ENCODE measurements at regions not wholly inside any gene's neighbourhood (a gene's known extent, or its start where the extent isn't known, plus 50 kb on each side); places are given as distances from the start of the nearest gene placed in this dataset.
"Not testable (repeated sequence)": the region's sequence is repeated elsewhere in the genome, so short reads cannot be mapped to it uniquely, and the experiment has no call there.

GRCh38 chr14:28247491-28247890 is 519.1 kb upstream of the FOXG1 start:
- no peaks in the 10 kb centered on the region for H3K4me1 ChIP-seq (ENCODE audit: control insufficient read depth, insufficient read depth, low read length)
- intact Hi-C loops (cut with micrococcal nuclease; ENCODE audit: unreplicated experiment), result no loop called here
- TF ChIP-seq POLR2AphosphoS5 (IDR thresholded peaks at IDR 0.05; ENCODE audit: low read depth, low read length) (no peak), CTCF (IDR thresholded peaks at IDR 0.05) (no peak), TCF7L2 (IDR thresholded peaks at IDR 0.05; ENCODE audit: low read depth, low read length) (no peak), SIN3A (IDR thresholded peaks at IDR 0.05; ENCODE audit: borderline replicate concordance, insufficient read depth, low read depth, low read length) (no peak)
- TF ChIP-seq, protein P1, sequence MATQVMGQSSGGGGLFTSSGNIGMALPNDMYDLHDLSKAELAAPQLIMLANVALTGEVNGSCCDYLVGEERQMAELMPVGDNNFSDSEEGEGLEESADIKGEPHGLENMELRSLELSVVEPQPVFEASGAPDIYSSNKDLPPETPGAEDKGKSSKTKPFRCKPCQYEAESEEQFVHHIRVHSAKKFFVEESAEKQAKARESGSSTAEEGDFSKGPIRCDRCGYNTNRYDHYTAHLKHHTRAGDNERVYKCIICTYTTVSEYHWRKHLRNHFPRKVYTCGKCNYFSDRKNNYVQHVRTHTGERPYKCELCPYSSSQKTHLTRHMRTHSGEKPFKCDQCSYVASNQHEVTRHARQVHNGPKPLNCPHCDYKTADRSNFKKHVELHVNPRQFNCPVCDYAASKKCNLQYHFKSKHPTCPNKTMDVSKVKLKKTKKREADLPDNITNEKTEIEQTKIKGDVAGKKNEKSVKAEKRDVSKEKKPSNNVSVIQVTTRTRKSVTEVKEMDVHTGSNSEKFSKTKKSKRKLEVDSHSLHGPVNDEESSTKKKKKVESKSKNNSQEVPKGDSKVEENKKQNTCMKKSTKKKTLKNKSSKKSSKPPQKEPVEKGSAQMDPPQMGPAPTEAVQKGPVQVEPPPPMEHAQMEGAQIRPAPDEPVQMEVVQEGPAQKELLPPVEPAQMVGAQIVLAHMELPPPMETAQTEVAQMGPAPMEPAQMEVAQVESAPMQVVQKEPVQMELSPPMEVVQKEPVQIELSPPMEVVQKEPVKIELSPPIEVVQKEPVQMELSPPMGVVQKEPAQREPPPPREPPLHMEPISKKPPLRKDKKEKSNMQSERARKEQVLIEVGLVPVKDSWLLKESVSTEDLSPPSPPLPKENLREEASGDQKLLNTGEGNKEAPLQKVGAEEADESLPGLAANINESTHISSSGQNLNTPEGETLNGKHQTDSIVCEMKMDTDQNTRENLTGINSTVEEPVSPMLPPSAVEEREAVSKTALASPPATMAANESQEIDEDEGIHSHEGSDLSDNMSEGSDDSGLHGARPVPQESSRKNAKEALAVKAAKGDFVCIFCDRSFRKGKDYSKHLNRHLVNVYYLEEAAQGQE (IDR thresholded peaks at IDR 0.05; ENCODE audit: insufficient read depth in 1 of 2, low read depth in 2 of 2, low read length in 1 of 2), result no peak

DNA sequence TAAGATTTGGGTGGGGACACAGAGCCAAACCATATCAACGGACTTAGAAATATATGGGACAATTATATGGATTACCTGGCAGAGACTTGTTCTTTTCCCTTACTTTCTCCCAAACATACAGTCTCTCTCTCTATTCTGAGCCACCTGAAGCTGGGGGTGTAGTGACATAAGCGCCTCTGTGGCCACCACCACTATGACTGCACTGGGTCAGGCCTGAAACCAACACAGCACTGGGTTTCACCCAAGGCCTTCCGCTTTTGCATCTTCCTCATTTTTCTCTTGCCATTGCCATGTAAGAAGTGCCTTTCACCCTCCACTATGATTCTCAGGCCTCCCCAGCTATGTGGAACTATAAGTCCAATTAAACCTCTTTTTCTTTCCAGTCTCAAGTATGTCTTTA is 514.5 kb upstream of the FOXG1 start:
- H3K4me1 ChIP-seq (ENCODE audit: control insufficient read depth, insufficient read depth, low read length); H3K36me3 ChIP-seq (ENCODE audit: control insufficient read depth, insufficient read depth, low read length); DNase-seq (ENCODE audit: low read depth, low spot score); BruUV-seq (replicated peaks); CTCF ChIA-PET; H3K4me3 ChIP-seq (ENCODE audit: low read depth in 2 of 2, low read length in 2 of 2); H3K9me3 ChIP-seq (ENCODE audit: control insufficient read depth, insufficient read depth, low read depth, low read length); H3K27ac ChIP-seq (ENCODE audit: low read length); ATAC-seq; H3K27me3 ChIP-seq (ENCODE audit: control insufficient read depth, insufficient read depth, low read length); POLR2A ChIA-PET; in situ Hi-C loops (cut with HindIII; ENCODE audit: low pct_unique_long_range_greater_than_20kb, low sequenced_read_pairs); intact Hi-C loops (cut with micrococcal nuclease; ENCODE audit: unreplicated experiment): not testable (repeated sequence)

More at GRCh38 chr14:28247491-28247890, 519.1 kb upstream of the FOXG1 start:
- Histone ChIP-seq H3K27me3 (ENCODE audit: control insufficient read depth, insufficient read depth, low read length) (no peaks in the 10 kb centered on the region), H3K9me3 (ENCODE audit: control insufficient read depth, insufficient read depth, low read depth, low read length) (no peaks in the 10 kb centered on the region), H3K4me3 (ENCODE audit: low read depth in 2 of 2, low read length in 2 of 2) (no peak overlapping the region), H3K27ac (ENCODE audit: low read length) (no peak overlapping the region), H3K36me3 (ENCODE audit: control insufficient read depth, insufficient read depth, low read length) (no peaks in the 10 kb centered on the region)
- no TSS peak for BruUV-seq (replicated peaks)
- ChIA-PET CTCF (no interaction called here), POLR2A (no interaction called here)
- DNase-seq (ENCODE audit: low read depth, low spot score), result no peak
- in situ Hi-C loops (cut with HindIII; ENCODE audit: low pct_unique_long_range_greater_than_20kb, low sequenced_read_pairs), result no loop called here
- ATAC-seq, result no peak

DNA sequence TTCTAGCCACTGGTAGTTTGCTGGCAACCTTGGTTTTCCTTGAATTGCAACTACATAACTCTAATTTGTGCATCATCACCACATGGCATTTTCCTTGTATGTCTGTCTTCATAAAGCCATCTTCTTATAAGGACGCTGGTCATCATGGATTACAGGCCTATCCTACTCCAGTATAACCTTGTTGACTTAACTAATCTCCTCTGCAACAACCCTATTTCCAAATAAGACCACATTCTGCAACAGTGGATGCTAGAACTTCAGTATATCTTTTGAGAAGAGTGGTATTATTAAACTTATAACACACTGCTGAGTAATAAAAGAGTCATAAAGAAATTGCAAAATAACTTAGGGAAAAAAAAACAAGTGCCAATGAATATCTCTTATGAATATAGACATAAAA is 511.8 kb upstream of the FOXG1 start:
- H3K36me3 ChIP-seq (ENCODE audit: control insufficient read depth, insufficient read depth, low read length), result no peaks in the 10 kb centered on the region
- intact Hi-C loops (cut with micrococcal nuclease; ENCODE audit: unreplicated experiment) (no loop called here), in situ Hi-C loops (cut with HindIII; ENCODE audit: low pct_unique_long_range_greater_than_20kb, low sequenced_read_pairs) (no loop called here)
- no peak overlapping the region for H3K4me3 ChIP-seq (ENCODE audit: low read depth in 2 of 2, low read length in 2 of 2)
- H3K4me1 ChIP-seq (ENCODE audit: control insufficient read depth, insufficient read depth, low read length), result no peaks in the 10 kb centered on the region
- TF ChIP-seq TCF7L2 (IDR thresholded peaks at IDR 0.05; ENCODE audit: low read depth, low read length) (no peak), SIN3A (IDR thresholded peaks at IDR 0.05; ENCODE audit: borderline replicate concordance, insufficient read depth, low read depth, low read length) (no peak), POLR2AphosphoS5 (IDR thresholded peaks at IDR 0.05; ENCODE audit: low read depth, low read length) (no peak), CTCF (IDR thresholded peaks at IDR 0.05) (no peak)
- TF ChIP-seq, protein P1 (IDR thresholded peaks at IDR 0.05; ENCODE audit: insufficient read depth in 1 of 2, low read depth in 2 of 2, low read length in 1 of 2), result no peak
- no peaks in the 10 kb centered on the region for H3K27me3 ChIP-seq (ENCODE audit: control insufficient read depth, insufficient read depth, low read length)
- no TSS peak for BruUV-seq (replicated peaks)
- no peak overlapping the region for H3K27ac ChIP-seq (ENCODE audit: low read length)
- ChIA-PET POLR2A (no interaction called here), CTCF (no interaction called here)
- DNase-seq (ENCODE audit: low read depth, low spot score) (no peak), ATAC-seq (no peak)
- H3K9me3 ChIP-seq (ENCODE audit: control insufficient read depth, insufficient read depth, low read depth, low read length), result no peaks in the 10 kb centered on the region
